H9 (cell line): ENCODE measurements at regions not wholly inside any gene's neighbourhood (a gene's known extent, or its start where the extent isn't known, plus 50 kb on each side); places are given as distances from the start of the nearest gene placed in this dataset.

Experiments
- DNase-seq: peaks from one replicate; pipeline ENCODE4 v3.0.0-alpha.2; 2017
- H2AFZ ChIP-seq: one replicate; pipeline ENCODE4 v1.6.1; 2013; ENCODE audit warnings: mild to moderate bottlenecking, low read length, control low read depth, moderate library complexity
- H2AK5ac ChIP-seq: 2 replicates; pipeline ENCODE4 v1.6.1; 2013; ENCODE audit warnings: low read length, control low read depth, mixed read lengths; ENCODE audit not compliant: insufficient read length
- H2BK120ac ChIP-seq: one replicate; pipeline ENCODE4 v1.6.1; 2013; ENCODE audit warnings: low read depth, mild to moderate bottlenecking, low read length, control low read depth, inconsistent platforms; ENCODE audit not compliant: poor library complexity, severe bottlenecking
- H2BK12ac ChIP-seq: 2 replicates; pipeline ENCODE4 v1.6.1; 2013; ENCODE audit warnings: low read length, control low read depth, mixed read lengths, low read depth; ENCODE audit not compliant: insufficient read length
- H2BK15ac ChIP-seq: 2 replicates; pipeline ENCODE4 v1.6.1; 2013; ENCODE audit warnings: low read depth, low read length, control low read depth
- H2BK20ac ChIP-seq: one replicate; pipeline ENCODE4 v1.6.1; 2013; ENCODE audit warnings: low read depth, mild to moderate bottlenecking, low read length, control low read depth, inconsistent platforms; ENCODE audit not compliant: poor library complexity, severe bottlenecking
- H2BK5ac ChIP-seq: 2 replicates; pipeline ENCODE4 v1.6.1; 2013; ENCODE audit warnings: low read length, control low read depth, mixed read lengths; ENCODE audit not compliant: insufficient read length
- H3K14ac ChIP-seq: 2 replicates; pipeline ENCODE4 v1.6.1; 2013; ENCODE audit warnings: low read length, control low read depth; ENCODE audit not compliant: insufficient read depth
- H3K18ac ChIP-seq: 2 replicates; pipeline ENCODE4 v1.6.1; 2013; ENCODE audit warnings: low read depth, mild to moderate bottlenecking, mixed read lengths, low read length, control low read depth; ENCODE audit not compliant: insufficient read length
- H3K23ac ChIP-seq: 2 replicates; pipeline ENCODE4 v1.6.1; 2013; ENCODE audit warnings: low read length, control low read depth, mixed read lengths, low read depth; ENCODE audit not compliant: insufficient read length
- H3K23me2 ChIP-seq: 2 replicates; pipeline ENCODE4 v1.6.1; 2013; ENCODE audit warnings: low read depth, mild to moderate bottlenecking, mixed read lengths, low read length, control low read depth; ENCODE audit not compliant: insufficient read length, poor library complexity, severe bottlenecking
- H3K27ac ChIP-seq: 2 replicates; pipeline ENCODE4 v1.5.1; 2013; ENCODE audit warnings: low read length, control low read depth, mixed read lengths, low read depth; ENCODE audit not compliant: insufficient read length
- H3K27me3 ChIP-seq: 2 replicates; pipeline ENCODE4 v1.6.1; 2013; ENCODE audit warnings: low read length, control low read depth, inconsistent platforms; ENCODE audit not compliant: insufficient read depth
- H3K4ac ChIP-seq: 2 replicates; pipeline ENCODE4 v1.6.1; 2013; ENCODE audit warnings: low read depth, mild to moderate bottlenecking, control low read depth, inconsistent platforms, low read length, moderate library complexity
- H3K4me1 ChIP-seq: 2 replicates; pipeline ENCODE4 v1.6.1; 2013; ENCODE audit warnings: low read length, control low read depth, inconsistent platforms; ENCODE audit not compliant: insufficient read depth
- H3K4me2 ChIP-seq: 2 replicates; pipeline ENCODE4 v1.6.1; 2013; ENCODE audit warnings: low read length, control low read depth, mixed read lengths; ENCODE audit not compliant: insufficient read length, insufficient read depth
- H3K56ac ChIP-seq: 2 replicates; pipeline ENCODE4 v1.6.1; 2013; ENCODE audit warnings: low read depth, mild to moderate bottlenecking, mixed read lengths, low read length, control low read depth; ENCODE audit not compliant: insufficient read length
- H3K79me1 ChIP-seq: 2 replicates; pipeline ENCODE4 v1.6.1; 2013; ENCODE audit warnings: low read depth, mild to moderate bottlenecking, moderate library complexity, low read length, control low read depth, inconsistent platforms; ENCODE audit not compliant: insufficient read depth, poor library complexity, severe bottlenecking
- H3K79me2 ChIP-seq: 2 replicates; pipeline ENCODE4 v1.6.1; 2013; ENCODE audit warnings: low read length, control low read depth, inconsistent platforms; ENCODE audit not compliant: insufficient read depth
- H3K9ac ChIP-seq: 2 replicates; pipeline ENCODE4 v1.6.1; 2013; ENCODE audit warnings: low read length, control low read depth, mixed read lengths; ENCODE audit not compliant: insufficient read length; ENCODE audit errors: extremely low read depth
- H3K9me3 ChIP-seq: one replicate; pipeline ENCODE4 v1.6.1; 2013; ENCODE audit warnings: low read depth, low read length, inconsistent platforms; ENCODE audit not compliant: control insufficient read depth
- H3T11ph ChIP-seq: one replicate; pipeline ENCODE4 v1.6.1; 2013; ENCODE audit warnings: mild to moderate bottlenecking, low read length, control low read depth, inconsistent platforms
- H4K20me1 ChIP-seq: one replicate; pipeline ENCODE4 v1.6.1; 2013; ENCODE audit not compliant: control insufficient read depth, insufficient read length, insufficient read depth
- H4K5ac ChIP-seq: 2 replicates; pipeline ENCODE4 v1.6.1; 2013; ENCODE audit warnings: low read depth, mild to moderate bottlenecking, mixed read lengths, low read length, control low read depth; ENCODE audit not compliant: insufficient read length
- H4K8ac ChIP-seq: replicated peaks from 2 replicates; pipeline ENCODE4 v1.6.1; 2013; ENCODE audit warnings: low read length, control low read depth, mixed read lengths, low read depth; ENCODE audit not compliant: insufficient read length
- H4K91ac ChIP-seq: 2 replicates; pipeline ENCODE4 v1.6.1; 2013; ENCODE audit warnings: low read depth, mild to moderate bottlenecking, moderate library complexity, mixed read lengths, low read length, control low read depth; ENCODE audit not compliant: insufficient read length
- H3K27ac Mint-ChIP-seq, 3 experiments: 2 replicates in 2 of 3; 3 replicates in 1 of 3; pipeline ENCODE4 v1.8.0; 2020 to 2021; ENCODE audit warnings: mixed read lengths in 3 of 3, mild to moderate bottlenecking in 1 of 3, moderate library complexity in 1 of 3
- H3K27me3 Mint-ChIP-seq: 2 replicates; pipeline ENCODE4 v1.8.0; 2021; ENCODE audit warnings: low read depth, mild to moderate bottlenecking, moderate library complexity, mixed read lengths
- H3K36me3 Mint-ChIP-seq, 3 experiments: 2 replicates in 2 of 3; 3 replicates in 1 of 3; pipeline ENCODE4 v1.8.0; 2020 to 2021; ENCODE audit warnings: low read depth in 3 of 3, mixed read lengths in 3 of 3; ENCODE audit not compliant: insufficient read depth in 1 of 3
- H3K4me1 Mint-ChIP-seq, 2 experiments: 2 replicates each; pipeline ENCODE4 v1.8.0; 2020; ENCODE audit warnings: mixed read lengths in 2 of 2
- H3K4me3 Mint-ChIP-seq, 2 experiments: 2 replicates in 1 of 2; 3 replicates in 1 of 2; pipeline ENCODE4 v1.8.0; 2020 to 2021; ENCODE audit warnings: mild to moderate bottlenecking in 2 of 2, mixed read lengths in 2 of 2, moderate library complexity in 1 of 2
- H3K9me3 Mint-ChIP-seq, 2 experiments: 2 replicates in 1 of 2; 3 replicates in 1 of 2; pipeline ENCODE4 v1.8.0; 2020; ENCODE audit warnings: mild to moderate bottlenecking in 2 of 2, mixed read lengths in 2 of 2, moderate library complexity in 1 of 2
- CTCF ChIP-seq: fragments of 200-600 bp; sonication (generic); conservative IDR thresholded peaks from 3 replicates; pipeline ENCODE4 v1.8.0; 2021; ENCODE audit warnings: antibody characterized with exemption, mild to moderate bottlenecking
- WGBS: extraction: QIAGEN DNeasy Blood & Tissue Kit; methylation state at CpG from one replicate; pipeline ENCODE4 v1.1.7; 2013; ENCODE audit warnings: missing lambda C conversion rate, low lambda C conversion rate, mixed read lengths; ENCODE audit not compliant: insufficient read length; ENCODE audit errors: extremely low coverage; 5-methylcytosine and 5-hydroxymethylcytosine counted together

GRCh38 chr4:188971125-188971524, 831.9 kb downstream of the TRIML1 start:
- H3T11ph ChIP-seq, result no peak overlapping the region
- no peak overlapping the region for H2BK12ac ChIP-seq
- no peak overlapping the region for H3K14ac ChIP-seq
- peaks cover 2% of the 10 kb centered on the region; the same call in 1 of the 2 replicates for H3K4me1 ChIP-seq
- H4K8ac ChIP-seq, result no peak overlapping the region
- H4K5ac ChIP-seq, result no peak overlapping the region
- no peak overlapping the region for H2BK20ac ChIP-seq
- no peak overlapping the region for H2BK5ac ChIP-seq
- no peak overlapping the region for H3K27ac ChIP-seq
- peaks cover 10 to 11% of the 10 kb centered on the region in 2 experiments for H3K4me1 Mint-ChIP-seq
- H3K23me2 ChIP-seq, result no peaks in the 10 kb centered on the region
- H4K20me1 ChIP-seq, result no peaks in the 10 kb centered on the region
- no peak for DNase-seq
- H4K91ac ChIP-seq, result no peak overlapping the region
- no peaks in the 10 kb centered on the region for H3K9me3 ChIP-seq
- H3K27ac Mint-ChIP-seq, result no peak overlapping the region
- WGBS, result no CpG with 5 or more reads among the region's 3 CpGs
- H3K9me3 Mint-ChIP-seq, result peaks cover 15 to 20% of the 10 kb centered on the region in 2 experiments
- no peak overlapping the region for H2BK15ac ChIP-seq
- H2BK120ac ChIP-seq, result no peak overlapping the region
- no peaks in the 10 kb centered on the region for H3K27me3 ChIP-seq
- no peak overlapping the region for H3K4ac ChIP-seq
- H3K4me3 Mint-ChIP-seq, result no peak overlapping the region
- peaks cover 7 to 39% (median 17%) of the 10 kb centered on the region in 3 experiments; a peak in 6 of 7 replicates for H3K36me3 Mint-ChIP-seq
- TF ChIP-seq CTCF, result peak; percentile 61
- H3K18ac ChIP-seq, result no peak overlapping the region
- H3K56ac ChIP-seq, result no peak overlapping the region
- H3K23ac ChIP-seq, result no peak overlapping the region
- no peaks in the 10 kb centered on the region for H3K79me2 ChIP-seq
- H3K79me1 ChIP-seq, result no peaks in the 10 kb centered on the region
- no peak overlapping the region for H3K4me2 ChIP-seq
- H3K27me3 Mint-ChIP-seq, result no peaks in the 10 kb centered on the region
- no peak overlapping the region for H3K9ac ChIP-seq
- no peak overlapping the region for H2AFZ ChIP-seq
- H2AK5ac ChIP-seq, result no peak overlapping the region
